Gastrocnemius medialis (tissue), 4 donors: ENCODE measurements at regions not wholly inside any gene's neighbourhood (a gene's known extent, or its start where the extent isn't known, plus 50 kb on each side); places are given as distances from the start of the nearest gene placed in this dataset.

Experiments used
- ATAC-seq, 2 donors: fragments of 150-250 bp; one replicate each; pipeline ENCODE4 v1.9.1; 2016
- DNase-seq, 2 donors: peaks; one replicate each; pipeline ENCODE4 v3.0.0-alpha.2; 2019
- H3K27ac ChIP-seq, 4 donors: fragments of 200-600 bp; sonication (generic); 1 replicate in 1 of 4; 2 replicates in 3 of 4; pipeline ENCODE4 v1.5.1; 2016 to 2018; ENCODE audit warnings: mild to moderate bottlenecking in 2 of 4, moderate library complexity in 1 of 4
- H3K27me3 ChIP-seq, 3 donors: fragments of 200-600 bp; sonication (generic) in 2 of 3; 1 replicate in 1 of 3; 2 replicates in 2 of 3; pipeline versions ENCODE4 v1.5.1 to v1.6.0; 2016 to 2019; ENCODE audit warnings: mild to moderate bottlenecking in 1 of 3, moderate library complexity in 1 of 3
- H3K36me3 ChIP-seq, 2 donors: fragments of 200-600 bp; sonication (generic) in 1 of 2; one replicate each; pipeline ENCODE4 v1.5.1; 2017 to 2018
- H3K4me1 ChIP-seq, 2 donors: fragments of 200-600 bp; sonication (generic) in 1 of 2; one replicate each; pipeline ENCODE4 v1.5.1; 2016 to 2017; ENCODE audit warnings: mild to moderate bottlenecking in 2 of 2
- H3K4me3 ChIP-seq, 4 donors: fragments of 200-600 bp; sonication (generic) in 3 of 4; 1 replicate in 1 of 4; 2 replicates in 3 of 4; pipeline ENCODE4 v1.5.1; 2016 to 2019; ENCODE audit warnings: mild to moderate bottlenecking in 2 of 4
- H3K9me3 ChIP-seq, 3 donors: fragments of 200-600 bp; sonication (generic) in 2 of 3; 1 replicate in 1 of 3; 2 replicates in 2 of 3; pipeline ENCODE4 v1.5.1; 2016 to 2019
- POLR2A ChIP-seq, 2 donors: fragments of 450-650 bp; IDR thresholded peaks; one replicate each; pipeline ENCODE4 v1.6.1; 2017; ENCODE audit warnings: antibody characterized with exemption in 2 of 2, mild to moderate bottlenecking in 2 of 2, moderate library complexity in 2 of 2
- in situ Hi-C, 4 donors: fragments of 200-750 bp; cut with MboI; loops; one replicate each; pipeline versions ENCODE4 v1.15.0 to v1.8.0; 2017; ENCODE audit warnings: low sequenced_read_pairs in 4 of 4
- intact Hi-C: fragments of 100-400 bp; cut with DNase I; formaldehyde crosslinking; loops from one replicate; pipeline ENCODE4 v1.15.1; 2023; ENCODE audit warnings: low total_unique reads
- TF ChIP-seq, protein P1 (sequence below), 5 experiments: fragments of 450-650 bp in 3 of 5; fragments of 200-600 bp in 2 of 5; sonication (generic) in 2 of 5; IDR thresholded peaks in 4 of 5; conservative IDR thresholded peaks in 1 of 5; 1 replicate in 4 of 5; 2 replicates in 1 of 5; pipeline ENCODE4 v1.5.1; 2016 to 2019; ENCODE audit warnings: antibody characterized with exemption in 5 of 5, mild to moderate bottlenecking in 3 of 5, moderate library complexity in 3 of 5

DNA sequence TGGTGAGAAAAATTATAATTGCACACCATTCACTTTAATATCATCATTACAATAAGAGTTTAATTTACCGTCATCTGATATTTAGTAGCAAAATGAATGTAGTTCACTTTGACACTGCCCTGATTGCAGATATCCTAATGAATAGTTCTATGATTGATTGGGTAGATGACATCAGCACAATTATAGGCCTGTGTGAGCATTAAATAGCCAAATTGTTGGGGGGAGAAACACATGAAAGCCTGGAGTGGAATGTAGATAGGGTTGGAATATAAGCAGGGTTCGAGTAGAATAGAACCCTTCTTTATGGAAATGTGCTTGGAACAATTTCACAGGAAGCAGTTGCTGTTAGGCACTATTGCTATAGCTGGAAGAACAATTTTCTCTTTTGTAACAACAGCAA lies 1526.2 kb downstream of the RPA4 start:
- TF ChIP-seq, protein P1, sequence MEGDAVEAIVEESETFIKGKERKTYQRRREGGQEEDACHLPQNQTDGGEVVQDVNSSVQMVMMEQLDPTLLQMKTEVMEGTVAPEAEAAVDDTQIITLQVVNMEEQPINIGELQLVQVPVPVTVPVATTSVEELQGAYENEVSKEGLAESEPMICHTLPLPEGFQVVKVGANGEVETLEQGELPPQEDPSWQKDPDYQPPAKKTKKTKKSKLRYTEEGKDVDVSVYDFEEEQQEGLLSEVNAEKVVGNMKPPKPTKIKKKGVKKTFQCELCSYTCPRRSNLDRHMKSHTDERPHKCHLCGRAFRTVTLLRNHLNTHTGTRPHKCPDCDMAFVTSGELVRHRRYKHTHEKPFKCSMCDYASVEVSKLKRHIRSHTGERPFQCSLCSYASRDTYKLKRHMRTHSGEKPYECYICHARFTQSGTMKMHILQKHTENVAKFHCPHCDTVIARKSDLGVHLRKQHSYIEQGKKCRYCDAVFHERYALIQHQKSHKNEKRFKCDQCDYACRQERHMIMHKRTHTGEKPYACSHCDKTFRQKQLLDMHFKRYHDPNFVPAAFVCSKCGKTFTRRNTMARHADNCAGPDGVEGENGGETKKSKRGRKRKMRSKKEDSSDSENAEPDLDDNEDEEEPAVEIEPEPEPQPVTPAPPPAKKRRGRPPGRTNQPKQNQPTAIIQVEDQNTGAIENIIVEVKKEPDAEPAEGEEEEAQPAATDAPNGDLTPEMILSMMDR (IDR thresholded peaks at IDR 0.05 in 4 of 5, conservative IDR thresholded peaks at IDR 0.05 in 1 of 5) = no peak
- H3K27me3 ChIP-seq = no peaks in the 10 kb centered on the region
- no peaks in the 10 kb centered on the region for H3K9me3 ChIP-seq
- in situ Hi-C loops (no loop called here), intact Hi-C loops (no loop called here)
- ATAC-seq = no peak
- no peaks in the 10 kb centered on the region for H3K36me3 ChIP-seq
- DNase-seq = no peak
- H3K4me3 ChIP-seq = no peak overlapping the region
- H3K27ac ChIP-seq = no peak overlapping the region
- H3K4me1 ChIP-seq = no peaks in the 10 kb centered on the region

DNA sequence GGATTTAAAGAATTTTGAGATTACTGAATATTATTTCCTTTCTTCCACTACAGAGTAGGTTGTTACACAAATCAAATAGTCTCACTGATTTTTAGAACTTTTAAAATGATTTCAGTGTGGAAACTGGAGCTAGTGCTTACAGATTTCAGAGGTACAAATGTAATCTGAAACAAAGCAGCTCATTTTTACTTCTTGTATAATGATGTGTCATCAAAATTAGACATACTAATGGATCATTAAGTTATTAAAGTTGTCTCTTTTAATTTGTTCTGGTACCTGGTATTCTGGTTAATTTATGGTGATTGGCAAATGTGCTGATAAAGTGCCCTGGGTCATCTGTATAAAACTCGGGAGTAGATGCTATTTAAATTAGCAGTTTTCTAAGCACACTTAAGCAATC lies 1528.3 kb downstream of the RPA4 start:
- no peak for DNase-seq
- in situ Hi-C loops (no loop called here), intact Hi-C loops (no loop called here)
- no peak overlapping the region for H3K27ac ChIP-seq
- H3K4me1 ChIP-seq = no peaks in the 10 kb centered on the region
- ATAC-seq = no peak
- no peak overlapping the region for H3K4me3 ChIP-seq
- H3K9me3 ChIP-seq = no peaks in the 10 kb centered on the region
- TF ChIP-seq, protein P1 (IDR thresholded peaks at IDR 0.05 in 4 of 5, conservative IDR thresholded peaks at IDR 0.05 in 1 of 5) = no peak
- TF ChIP-seq POLR2A (IDR thresholded peaks at IDR 0.05) = no peak
- no peaks in the 10 kb centered on the region for H3K36me3 ChIP-seq
- no peaks in the 10 kb centered on the region for H3K27me3 ChIP-seq

DNA sequence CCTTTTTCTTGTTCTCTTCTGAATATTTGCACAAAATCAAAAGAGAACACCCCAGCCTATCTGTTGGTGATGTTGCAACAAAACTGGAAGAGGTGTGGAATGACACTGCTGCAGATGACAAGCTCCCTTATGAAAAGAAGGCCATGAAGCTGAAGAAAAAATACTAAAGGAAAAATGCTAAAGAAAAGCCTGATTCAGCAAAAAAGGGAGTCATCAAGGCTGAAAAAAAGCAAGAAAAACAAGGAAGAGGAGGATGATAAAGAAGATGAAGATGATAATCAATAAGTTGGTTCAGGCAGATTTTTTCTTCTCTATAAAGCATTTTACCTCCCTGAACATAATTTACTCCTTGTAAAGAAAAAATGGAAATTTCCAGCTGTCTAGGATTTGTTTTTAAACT lies 1538.8 kb downstream of the RPA4 start:
- Histone ChIP-seq H3K27ac (no peak overlapping the region), H3K9me3 (no peaks in the 10 kb centered on the region), H3K4me1 (no peaks in the 10 kb centered on the region), H3K27me3 (no peaks in the 10 kb centered on the region), H3K36me3 (no peaks in the 10 kb centered on the region), H3K4me3 (no peak overlapping the region)
- in situ Hi-C loops (no loop called here), intact Hi-C loops (no loop called here)
- DNase-seq (no peak), ATAC-seq (no peak)
- TF ChIP-seq POLR2A (IDR thresholded peaks at IDR 0.05) = no peak
- TF ChIP-seq, protein P1 (IDR thresholded peaks at IDR 0.05 in 4 of 5, conservative IDR thresholded peaks at IDR 0.05 in 1 of 5) = no peak

DNA sequence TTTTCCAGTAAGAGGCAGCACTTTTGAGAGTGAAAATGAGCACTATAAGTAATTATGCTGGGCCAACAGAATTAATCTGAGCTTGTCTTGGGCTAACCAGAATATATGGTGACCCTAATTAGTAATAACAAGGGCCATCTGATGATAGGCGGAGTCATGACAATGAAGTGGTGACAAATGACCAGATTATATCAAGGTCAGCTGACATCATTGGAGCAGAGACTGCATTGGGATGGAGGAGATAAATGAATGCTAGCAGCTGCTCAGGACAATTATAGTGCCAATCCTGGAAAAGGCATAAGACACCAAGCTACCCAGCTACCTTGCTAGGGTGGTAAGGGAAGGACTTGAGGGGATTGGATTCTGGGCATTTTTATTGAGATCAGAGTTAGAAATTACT lies 1548.7 kb downstream of the RPA4 start:
- H3K9me3 ChIP-seq = no peaks in the 10 kb centered on the region
- no peaks in the 10 kb centered on the region for H3K27me3 ChIP-seq
- H3K27ac ChIP-seq = no peak overlapping the region
- TF ChIP-seq, protein P1 (IDR thresholded peaks at IDR 0.05 in 4 of 5, conservative IDR thresholded peaks at IDR 0.05 in 1 of 5) = no peak
- TF ChIP-seq POLR2A (IDR thresholded peaks at IDR 0.05) = no peak
- H3K4me3 ChIP-seq = no peak overlapping the region
- H3K4me1 ChIP-seq = no peaks in the 10 kb centered on the region
- in situ Hi-C loops (no loop called here), intact Hi-C loops (no loop called here)
- H3K36me3 ChIP-seq = no peaks in the 10 kb centered on the region
- ATAC-seq (no peak), DNase-seq (no peak)

DNA sequence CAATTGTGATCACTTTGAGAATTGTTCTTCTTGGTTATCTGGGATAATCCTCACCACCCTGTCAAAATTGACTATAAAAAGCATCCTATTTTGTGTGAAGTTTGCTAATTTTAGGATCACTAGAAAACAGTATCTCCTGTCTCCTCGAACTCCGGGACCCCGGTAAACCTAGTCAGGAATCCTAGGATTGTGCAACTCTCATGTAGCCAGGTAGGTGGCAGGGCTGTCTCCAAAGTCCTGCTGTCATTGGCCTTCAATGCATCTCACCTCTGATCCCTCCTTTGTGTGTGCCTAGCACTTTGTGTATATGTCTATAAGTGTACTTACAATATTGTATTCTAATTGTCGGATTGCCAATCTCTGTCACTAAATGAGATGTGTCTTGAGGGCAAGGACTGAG lies 1564.8 kb downstream of the RPA4 start:
- H3K4me3 ChIP-seq = no peak overlapping the region

More for the DNA sequence above, 1564.8 kb downstream of the RPA4 start:
- ATAC-seq (no peak), DNase-seq (no peak)
- H3K27ac ChIP-seq = no peak overlapping the region
- in situ Hi-C loops (no loop called here), intact Hi-C loops (no loop called here)
- H3K27me3 ChIP-seq = no peaks in the 10 kb centered on the region
- H3K36me3 ChIP-seq = no peaks in the 10 kb centered on the region
- H3K9me3 ChIP-seq = no peaks in the 10 kb centered on the region
- H3K4me1 ChIP-seq = no peaks in the 10 kb centered on the region
- TF ChIP-seq POLR2A (IDR thresholded peaks at IDR 0.05) = no peak
- TF ChIP-seq, protein P1 (IDR thresholded peaks at IDR 0.05 in 4 of 5, conservative IDR thresholded peaks at IDR 0.05 in 1 of 5) = no peak
